Esophagus (tissue), 2 donors: ENCODE measurements at regions not wholly inside any gene's neighbourhood (a gene's known extent, or its start where the extent isn't known, plus 50 kb on each side); places are given as distances from the start of the nearest gene placed in this dataset.

Experiments
- H3K27ac ChIP-seq, 2 donors: one replicate each; pipeline ENCODE4 v1.5.1; 2013; ENCODE audit warnings: low read depth in 2 of 2, mild to moderate bottlenecking in 2 of 2, inconsistent platforms in 1 of 2, low read length in 1 of 2, moderate library complexity in 1 of 2
- H3K27me3 ChIP-seq, 2 donors: one replicate each; pipeline ENCODE4 v1.6.1; 2013; ENCODE audit warnings: low read length in 2 of 2, control low read depth in 1 of 2, mild to moderate bottlenecking in 1 of 2; ENCODE audit not compliant: insufficient read depth in 2 of 2, control insufficient read depth in 1 of 2
- H3K36me3 ChIP-seq, 2 donors: one replicate each; pipeline ENCODE4 v1.6.1; 2013; ENCODE audit warnings: low read length in 1 of 2; ENCODE audit not compliant: control insufficient read depth in 2 of 2, insufficient read depth in 2 of 2
- H3K4me1 ChIP-seq, 2 donors: one replicate each; pipeline ENCODE4 v1.6.1; 2013; ENCODE audit warnings: low read length in 1 of 2; ENCODE audit not compliant: control insufficient read depth in 2 of 2, insufficient read depth in 2 of 2
- H3K4me3 ChIP-seq, 2 donors: one replicate each; pipeline ENCODE4 v1.5.1; 2013; ENCODE audit warnings: low read length in 2 of 2, mild to moderate bottlenecking in 2 of 2, low read depth in 1 of 2, moderate library complexity in 1 of 2
- H3K9me3 ChIP-seq, 2 donors: one replicate each; pipeline ENCODE4 v1.6.1; 2013; ENCODE audit warnings: mild to moderate bottlenecking in 2 of 2, low read depth in 1 of 2, low read length in 1 of 2, moderate library complexity in 1 of 2; ENCODE audit not compliant: control insufficient read depth in 2 of 2, insufficient read depth in 1 of 2
- WGBS, 2 donors: extraction: QIAGEN DNeasy Blood & Tissue Kit; methylation state at CpG; one replicate each; pipeline ENCODE4 v1.1.7; 2013; 5-methylcytosine and 5-hydroxymethylcytosine counted together
- donor health status: healthy with polysubstance abuse.
- donor health status: Bipolar disorder and iron deficiency.

- Histone ChIP-seq H3K9me3 (no peaks in the 10 kb centered on the region), H3K36me3 (no peaks in the 10 kb centered on the region), H3K27me3 (no peaks in the 10 kb centered on the region), H3K4me1 (no peaks in the 10 kb centered on the region), H3K27ac (no peak overlapping the region), H3K4me3 (no peak overlapping the region)
- WGBS, 2 donors = 76% methylated on average over 3 of the region's 3 CpGs
Observed at GRCh38 chr15:95609096-95609495, 721.4 kb upstream of the NR2F2 start.

DNA sequence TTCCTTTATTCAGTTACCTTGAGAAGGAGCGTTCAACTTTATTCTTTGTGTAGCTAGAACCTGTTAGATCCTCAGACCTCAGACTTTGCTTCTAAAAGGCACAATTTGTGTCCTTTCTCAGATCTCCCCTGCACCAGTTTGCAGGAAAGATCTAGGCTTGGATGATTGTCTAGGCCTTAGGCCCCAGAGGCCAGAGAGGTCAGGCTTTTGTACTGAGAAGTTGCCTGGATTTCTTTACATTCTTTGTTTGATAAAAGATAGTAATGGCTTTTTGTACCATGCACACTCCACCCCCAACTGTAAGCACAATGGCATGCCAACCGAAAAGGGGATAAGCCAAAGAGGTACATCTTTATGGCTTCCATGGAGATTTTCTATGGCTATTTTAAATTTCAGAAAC lies 719.6 kb upstream of the NR2F2 start:
- Histone ChIP-seq H3K27ac (no peak overlapping the region), H3K27me3 (no peaks in the 10 kb centered on the region), H3K4me3 (no peak overlapping the region), H3K4me1 (no peaks in the 10 kb centered on the region), H3K36me3 (no peaks in the 10 kb centered on the region), H3K9me3 (no peaks in the 10 kb centered on the region)
- 87% methylated on average over 2 of the region's 2 CpGs for WGBS, 2 donors

- 36 to 39% methylated on average over 3 of the region's 3 CpGs for WGBS, 2 donors
- no peaks in the 10 kb centered on the region for H3K27me3 ChIP-seq
- H3K4me3 ChIP-seq = no peak overlapping the region
- H3K27ac ChIP-seq = no peak overlapping the region
- no peaks in the 10 kb centered on the region for H3K36me3 ChIP-seq
- no peaks in the 10 kb centered on the region for H3K9me3 ChIP-seq
- no peaks in the 10 kb centered on the region for H3K4me1 ChIP-seq
Observed at GRCh38 chr15:95615436-95615835, 715.1 kb upstream of the NR2F2 start.

- H3K9me3 ChIP-seq = no peaks in the 10 kb centered on the region
- H3K36me3 ChIP-seq = no peaks in the 10 kb centered on the region
- no peaks in the 10 kb centered on the region for H3K4me1 ChIP-seq
- H3K27ac ChIP-seq = no peak overlapping the region
- 91 to 92% methylated on average over 2 of the region's 2 CpGs for WGBS, 2 donors
- H3K4me3 ChIP-seq = no peak overlapping the region
- H3K27me3 ChIP-seq = no peaks in the 10 kb centered on the region
Observed at GRCh38 chr15:95616306-95616705, 714.2 kb upstream of the NR2F2 start.

- 89% methylated on average over 1 of the region's 1 CpG for WGBS, 2 donors
Observed at GRCh38 chr15:95620934-95621579, 709.4 kb upstream of the NR2F2 start.

DNA sequence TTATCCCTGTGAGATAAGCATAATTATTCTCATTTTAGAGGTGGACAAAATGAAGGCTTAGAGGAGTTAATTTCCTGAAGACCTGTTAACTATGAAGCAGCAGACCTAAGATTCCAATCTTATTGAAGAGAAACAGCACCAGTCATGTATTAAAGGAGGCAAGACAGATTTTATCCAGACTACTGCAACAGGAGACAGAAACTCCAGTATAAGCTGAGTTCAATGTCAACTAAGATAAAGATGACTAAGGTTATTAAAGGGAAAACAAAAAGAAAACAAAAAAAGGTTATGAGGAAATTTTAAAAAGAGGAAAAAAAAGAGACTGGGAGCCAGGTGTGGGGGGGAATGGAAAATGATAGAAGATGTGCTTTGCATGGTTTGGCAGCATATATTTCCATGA lies 707.7 kb upstream of the NR2F2 start:
- Histone ChIP-seq H3K36me3 (no peaks in the 10 kb centered on the region), H3K27me3 (no peaks in the 10 kb centered on the region), H3K4me1 (no peaks in the 10 kb centered on the region), H3K27ac (no peak overlapping the region), H3K4me3 (no peak overlapping the region), H3K9me3 (no peaks in the 10 kb centered on the region)

More at GRCh38 chr15:95620934-95621579, 709.4 kb upstream of the NR2F2 start:
- no peaks in the 10 kb centered on the region for H3K4me1 ChIP-seq
- H3K27me3 ChIP-seq = no peaks in the 10 kb centered on the region
- H3K4me3 ChIP-seq = no peak overlapping the region
- H3K27ac ChIP-seq = no peak overlapping the region
- no peaks in the 10 kb centered on the region for H3K36me3 ChIP-seq
- no peaks in the 10 kb centered on the region for H3K9me3 ChIP-seq

DNA sequence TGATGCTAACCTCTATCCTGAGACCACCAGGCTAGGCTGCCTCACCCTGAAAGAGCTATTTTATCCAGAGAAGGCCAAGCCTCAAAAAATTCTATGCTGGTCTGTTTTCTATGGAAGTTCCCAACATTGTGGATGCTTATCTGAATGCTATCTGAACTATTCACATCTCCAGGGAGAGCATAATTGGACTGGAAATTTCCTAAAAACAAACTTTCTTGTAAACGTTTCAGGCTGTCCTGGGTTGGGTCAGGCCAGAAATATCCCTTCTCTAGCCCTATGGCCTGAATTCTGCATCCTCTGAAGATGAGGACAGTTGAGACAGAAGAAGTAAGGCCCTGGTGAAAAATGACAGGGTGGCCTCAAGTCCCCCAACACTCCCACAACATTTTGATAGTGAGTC lies 706.4 kb upstream of the NR2F2 start:
- H3K4me3 ChIP-seq = no peak overlapping the region
- H3K36me3 ChIP-seq = no peaks in the 10 kb centered on the region
- no peaks in the 10 kb centered on the region for H3K27me3 ChIP-seq
- H3K4me1 ChIP-seq = no peaks in the 10 kb centered on the region
- H3K27ac ChIP-seq = no peak overlapping the region
- H3K9me3 ChIP-seq = no peaks in the 10 kb centered on the region
- WGBS, 2 donors = 41 to 51% methylated on average over 1 of the region's 1 CpG

- Histone ChIP-seq H3K27me3 (no peaks in the 10 kb centered on the region), H3K9me3 (no peaks in the 10 kb centered on the region), H3K27ac (no peak overlapping the region), H3K4me1 (no peaks in the 10 kb centered on the region), H3K36me3 (no peaks in the 10 kb centered on the region), H3K4me3 (no peak overlapping the region)
- 74% methylated on average over 6 of the region's 6 CpGs for WGBS, 2 donors
Observed at GRCh38 chr15:95624616-95625361, 705.7 kb upstream of the NR2F2 start.

DNA sequence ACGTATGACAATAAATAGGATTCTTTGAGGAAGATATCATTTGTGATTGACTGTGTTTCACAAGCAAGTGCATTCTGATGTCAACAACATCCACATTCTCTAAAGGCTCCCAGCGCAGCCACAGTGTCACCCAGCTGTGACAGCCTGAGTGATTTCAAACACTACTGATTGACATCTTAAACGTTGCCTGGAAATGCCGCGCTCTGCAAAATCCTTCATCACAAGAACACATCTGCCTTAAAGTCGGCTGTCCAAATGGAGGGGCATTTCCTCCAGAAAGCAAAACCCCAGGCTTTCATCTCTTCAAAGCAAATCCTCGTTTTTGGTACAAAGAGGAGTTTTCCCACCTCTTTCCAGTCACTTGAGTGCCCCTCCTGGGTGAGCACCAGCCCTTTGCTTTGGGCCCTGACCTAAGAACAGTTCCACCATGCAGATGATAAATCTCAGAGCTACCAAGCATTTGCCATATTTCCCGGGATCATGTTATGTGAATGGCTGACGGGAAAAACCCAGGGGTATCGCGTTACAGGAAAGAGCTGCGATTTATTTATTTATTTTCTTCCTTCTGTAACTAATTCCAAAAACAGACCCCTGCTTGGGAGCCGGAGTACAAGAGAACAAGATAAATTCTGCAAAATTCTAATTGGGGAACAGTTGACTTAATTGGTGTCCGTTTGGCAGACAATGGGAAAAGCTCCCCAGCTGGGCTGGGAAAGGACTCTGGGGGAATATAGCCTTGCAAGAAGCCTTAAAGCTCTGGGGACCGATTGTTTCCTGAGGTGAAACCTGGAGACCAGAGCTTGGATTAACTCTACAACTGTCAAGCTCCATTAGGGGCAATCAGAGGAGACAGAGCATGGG lies 703.8 kb upstream of the NR2F2 start:
- H3K4me3 ChIP-seq = no peak overlapping the region
- no peaks in the 10 kb centered on the region for H3K36me3 ChIP-seq
- H3K4me1 ChIP-seq = no peaks in the 10 kb centered on the region
- no peaks in the 10 kb centered on the region for H3K9me3 ChIP-seq
- no peaks in the 10 kb centered on the region for H3K27me3 ChIP-seq
- WGBS, 2 donors = 54 to 55% methylated on average over 15 of the region's 15 CpGs
- H3K27ac ChIP-seq = no peak overlapping the region
